SW 1271 (cell line): ENCODE measurements at regions not wholly inside any gene's neighbourhood (a gene's known extent, or its start where the extent isn't known, plus 50 kb on each side); places are given as distances from the start of the nearest gene placed in this dataset.

Source experiments
- DNase-seq, 2 experiments: peaks; one replicate each; lab custom pipeline; 2025; lab: John Stamatoyannopoulos, UW

- no peak for DNase-seq
Observed at GRCh38 chr9:38227656-38228055, 158.6 kb upstream of the SHB start.

GRCh38 chr9:38227061-38227540 is 158.1 kb upstream of the SHB start:
- peak in 1 of 2 experiments; percentile 27 for DNase-seq

GRCh38 chr9:38226491-38226951 is 157.5 kb upstream of the SHB start:
- no peak for DNase-seq

- DNase-seq: no peak
Observed at GRCh38 chr9:38224941-38225340, 155.9 kb upstream of the SHB start.

GRCh38 chr9:38216572-38216971 is 147.5 kb upstream of the SHB start:
- no peak for DNase-seq

GRCh38 chr9:38215465-38215864 is 146.4 kb upstream of the SHB start:
- no peak for DNase-seq

GRCh38 chr9:38214432-38214831 is 145.4 kb upstream of the SHB start:
- DNase-seq: no peak

GRCh38 chr9:38213631-38214299 is 144.7 kb upstream of the SHB start:
- no peak for DNase-seq

GRCh38 chr9:38212016-38212415 is 143.0 kb upstream of the SHB start:
- DNase-seq: no peak

- no peak for DNase-seq
Observed at GRCh38 chr9:38211002-38211401, 142.0 kb upstream of the SHB start.

GRCh38 chr9:38208206-38208901 is 139.3 kb upstream of the SHB start:
- DNase-seq: no peak

- no peak for DNase-seq
Observed at GRCh38 chr9:38207247-38207778, 138.3 kb upstream of the SHB start.

- no peak for DNase-seq
Observed at GRCh38 chr9:38205279-38205678, 136.3 kb upstream of the SHB start.

- no peak for DNase-seq
Observed at GRCh38 chr9:38202336-38202938, 133.4 kb upstream of the SHB start.

GRCh38 chr9:38201844-38202243 is 132.8 kb upstream of the SHB start:
- DNase-seq: no peak

- DNase-seq: no peak
Observed at GRCh38 chr9:38200431-38200830, 131.4 kb upstream of the SHB start.

- DNase-seq: no peak
Observed at GRCh38 chr9:38198140-38198539, 129.1 kb upstream of the SHB start.

- DNase-seq: no peak
Observed at GRCh38 chr9:38196714-38197113, 127.7 kb upstream of the SHB start.

- no peak for DNase-seq
Observed at GRCh38 chr9:38195737-38196161, 126.7 kb upstream of the SHB start.

GRCh38 chr9:38194870-38195269 is 125.8 kb upstream of the SHB start:
- no peak for DNase-seq

- DNase-seq: no peak
Observed at GRCh38 chr9:38192731-38193265, 123.8 kb upstream of the SHB start.

- DNase-seq: no peak
Observed at GRCh38 chr9:38186404-38187115, 117.5 kb upstream of the SHB start.
